Amygdala (tissue), 56 donors: ENCODE measurements at regions not wholly inside any gene's neighbourhood (a gene's known extent, or its start where the extent isn't known, plus 50 kb on each side); places are given as distances from the start of the nearest gene placed in this dataset.
"Not testable (repeated sequence)": the region's sequence is repeated elsewhere in the genome, so short reads cannot be mapped to it uniquely, and the experiment has no call there.

ENCODE experiments used
- DNase-seq, 56 donors: peaks; one replicate each; lab custom pipeline; 2025; lab: John Stamatoyannopoulos, UW

GRCh38 chrX:66692512-66692911 is 53.6 kb upstream of the EDA2R start:
- DNase-seq = not testable (repeated sequence)
